ENCODE measurements at regions not wholly inside any gene's neighbourhood (a gene's known extent, or its start where the extent isn't known, plus 50 kb on each side); places are given as distances from the start of the nearest gene placed in this dataset.

- no peak for TF ChIP-seq CTCF (IDR thresholded peaks at IDR 0.05)
These were observed 54.4 kb downstream of the UNCX start for GRCh38 chr7:1286946-1287645.

GRCh38 chr7:1287752-1288201 is 55.1 kb downstream of the UNCX start:
- no peak for TF ChIP-seq CTCF (IDR thresholded peaks at IDR 0.05)

- TF ChIP-seq CTCF (IDR thresholded peaks at IDR 0.05) = no peak
These were observed 55.8 kb downstream of the UNCX start for GRCh38 chr7:1288390-1288995.

GRCh38 chr7:1288996-1289551 is 56.4 kb downstream of the UNCX start:
- no peak for TF ChIP-seq CTCF (IDR thresholded peaks at IDR 0.05)

GRCh38 chr7:1289666-1290025 is 57.0 kb downstream of the UNCX start:
- no peak for TF ChIP-seq CTCF (IDR thresholded peaks at IDR 0.05)

GRCh38 chr7:1290026-1290678 is 57.5 kb downstream of the UNCX start:
- TF ChIP-seq CTCF (IDR thresholded peaks at IDR 0.05) = no peak

- TF ChIP-seq CTCF (IDR thresholded peaks at IDR 0.05) = no peak
These were observed 58.1 kb downstream of the UNCX start for GRCh38 chr7:1290679-1291356.

Measured in LNCAP (cell line).